Motor neuron (in vitro differentiated cells): ENCODE measurements at regions not wholly inside any gene's neighbourhood (a gene's known extent, or its start where the extent isn't known, plus 50 kb on each side); places are given as distances from the start of the nearest gene placed in this dataset.

Experiments
- ATAC-seq, 8 experiments: fragments of 200-7000 bp; cut with Tn5 transposase; replicated peaks in 6 of 8; 2 replicates each; pipeline ENCODE4 v1.8.0; 2021; ENCODE audit warnings: mild to moderate bottlenecking in 8 of 8, moderate library complexity in 8 of 8
- H3K27ac ChIP-seq, 2 donors: fragments of 250-450 bp; sonication (Bioruptor Pico); 2 replicates each; pipeline ENCODE4 v1.9.0; 2021; ENCODE audit warnings: antibody characterized with exemption in 2 of 2, mild to moderate bottlenecking in 2 of 2, moderate library complexity in 1 of 2
- H3K4me1 ChIP-seq, 2 donors: fragments of 250-450 bp; sonication (Bioruptor Pico); replicated peaks in 1 of 2; 2 replicates each; pipeline ENCODE4 v1.6.1; 2021; ENCODE audit warnings: antibody characterized with exemption in 2 of 2, mild to moderate bottlenecking in 2 of 2, moderate library complexity in 1 of 2
- H3K4me3 ChIP-seq, 5 donors: fragments of 250-450 bp; sonication (Bioruptor Pico); 2 replicates each; pipeline ENCODE4 v1.9.0; 2021; ENCODE audit warnings: antibody characterized with exemption in 5 of 5, mild to moderate bottlenecking in 5 of 5, moderate library complexity in 4 of 5
- WGBS, 10 experiments: fragments of 450-650 bp; shearing (Covaris generic); methylation state at CpG; one replicate each; pipeline ENCODE4 v1.0.0; 2022; 5-methylcytosine and 5-hydroxymethylcytosine counted together
- in situ Hi-C, 9 experiments: fragments of 400-800 bp; cut with MboI; loops; one replicate each; pipeline ENCODE4 v1.15.0; 2021; ENCODE audit warnings: low sequenced_read_pairs in 9 of 9, low pct_unique_long_range_greater_than_20kb in 2 of 9; ENCODE audit not compliant: unreplicated experiment in 9 of 9

DNA sequence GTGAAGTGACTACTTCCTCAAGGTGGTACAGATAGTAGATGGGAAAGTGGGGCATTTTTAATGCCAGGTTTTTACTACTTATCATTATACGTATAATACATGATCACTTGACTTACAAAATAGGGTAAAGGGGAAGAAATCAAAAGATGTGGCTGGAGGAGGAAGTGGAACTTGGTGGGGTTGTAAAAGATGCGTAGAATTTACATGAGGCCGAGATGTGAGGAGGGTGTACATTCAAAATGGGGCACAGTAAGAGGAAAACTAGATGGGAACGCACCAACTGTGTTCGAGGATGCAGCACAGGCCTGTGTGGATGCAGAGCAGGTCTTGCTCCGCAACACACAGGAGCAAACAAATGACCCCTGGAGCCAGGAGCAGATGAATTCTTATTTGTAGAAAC lies 403.3 kb downstream of the TXNL1 start:
- H3K27ac ChIP-seq = peak overlapping the region; percentile 4 to 73

DNA sequence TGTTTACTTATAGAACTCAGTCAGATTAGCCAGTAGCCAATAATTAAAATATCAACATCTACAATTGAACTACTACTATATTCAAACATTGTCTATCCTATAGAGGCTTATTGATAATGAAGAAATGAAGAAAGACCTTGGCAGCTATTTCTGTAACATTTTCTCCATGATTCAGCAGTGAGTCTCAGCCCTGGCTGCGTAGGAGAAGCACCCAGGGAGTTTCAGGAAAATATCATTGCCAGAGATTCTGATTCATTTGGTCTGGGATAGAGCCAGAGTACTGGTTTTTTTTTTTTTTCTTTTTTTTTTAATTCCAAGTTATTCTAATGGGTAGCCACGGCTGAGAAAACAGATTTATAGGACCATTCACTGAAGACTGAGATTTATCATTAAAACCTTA lies 404.8 kb downstream of the TXNL1 start:
- Histone ChIP-seq H3K4me3 (no peak overlapping the region), H3K27ac (no peak overlapping the region), H3K4me1 (peaks cover 18 to 19% of the 10 kb centered on the region in 2 donors)
- in situ Hi-C loops = no loop called here
- ATAC-seq = peak in 2 of 8 experiments; percentile 96 to 97
- WGBS, 10 experiments = 0 to 100% (median 80%) methylated on average over 1 to 2 of the region's 2 CpGs; no CpG with 5 or more reads in 1 of the 10 experiments

More for the DNA sequence above, 403.3 kb downstream of the TXNL1 start:
- H3K4me3 ChIP-seq = no peak overlapping the region
- H3K4me1 ChIP-seq = peaks cover 18 to 19% of the 10 kb centered on the region in 2 donors
- 8 to 100% (median 39%) methylated on average over 1 to 4 of the region's 6 CpGs; no CpG with 5 or more reads in 1 of the 10 experiments for WGBS, 10 experiments
- ATAC-seq = no peak
- in situ Hi-C loops = no loop called here

DNA sequence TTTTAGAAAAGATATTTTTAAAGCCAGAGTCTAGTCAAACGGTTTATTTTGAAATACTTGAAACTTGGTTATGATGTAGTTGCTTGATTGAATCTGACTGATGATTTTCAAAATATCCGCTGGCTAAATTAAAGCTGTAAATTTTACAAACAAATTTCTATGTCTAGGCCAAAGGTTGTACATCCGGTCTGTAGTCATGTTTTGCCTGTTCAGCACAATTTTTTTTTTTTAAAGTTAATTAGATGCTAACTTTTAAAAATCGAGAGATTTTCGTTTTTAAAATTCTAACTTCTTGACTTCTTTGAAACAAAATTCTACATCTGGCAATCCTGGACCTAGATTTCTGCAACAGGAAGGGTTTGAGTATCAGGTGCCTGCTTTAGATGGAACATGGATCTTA lies 412.4 kb downstream of the TXNL1 start:
- Histone ChIP-seq H3K4me3 (no peak overlapping the region), H3K27ac (no peak overlapping the region), H3K4me1 (peaks cover 0 to 16% of the 10 kb centered on the region in 2 donors)
- WGBS, 10 experiments = 74 to 96% (median 90%) methylated on average over 2 to 5 of the region's 5 CpGs
- no peak for ATAC-seq
- in situ Hi-C loops = no loop called here

DNA sequence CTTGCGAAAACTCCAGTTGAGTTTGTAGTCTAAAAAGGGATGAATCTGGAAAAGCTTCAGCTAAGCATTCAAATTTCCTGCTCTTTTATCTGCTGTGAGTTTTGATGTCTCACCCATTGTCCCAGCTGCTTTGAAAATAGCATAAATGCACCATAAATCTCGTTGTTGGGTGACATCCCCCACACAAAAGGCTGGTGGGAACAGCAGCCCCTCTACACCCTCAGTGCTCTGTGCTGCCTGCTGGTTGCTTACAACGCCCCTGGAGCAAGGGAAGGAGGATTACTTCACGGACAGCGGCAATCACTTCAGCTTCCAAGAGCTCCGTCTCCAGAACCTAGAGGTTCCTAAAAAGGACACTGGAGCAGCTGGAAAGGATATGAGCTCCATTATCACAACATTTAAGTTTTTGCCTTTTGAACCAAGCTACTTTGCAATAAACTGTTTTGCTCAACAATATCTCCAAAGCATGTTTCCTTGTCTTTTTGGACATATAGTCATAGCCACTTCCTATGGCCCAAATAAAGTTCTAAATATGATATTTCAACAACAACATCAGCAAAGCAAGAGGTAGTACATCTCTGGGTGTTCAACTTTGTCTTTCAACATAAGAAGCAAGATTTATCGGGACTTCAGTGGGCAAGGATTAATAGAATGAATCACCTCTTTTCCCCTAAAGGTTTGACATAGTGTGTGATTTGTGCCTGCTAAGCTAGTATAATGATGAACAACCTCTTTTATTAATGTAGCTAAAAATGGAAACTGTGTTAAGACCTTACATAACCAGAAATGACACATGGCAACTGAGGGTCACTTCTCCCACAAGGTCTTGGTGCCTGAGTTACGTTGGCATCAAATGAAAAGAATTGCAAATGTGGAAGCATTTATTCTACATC lies 413.5 kb downstream of the TXNL1 start:
- Histone ChIP-seq H3K4me3 (no peak overlapping the region), H3K4me1 (peaks cover 0 to 16% of the 10 kb centered on the region in 2 donors), H3K27ac (no peak overlapping the region)
- WGBS, 10 experiments = 0 to 93% (median 55%) methylated on average over 1 to 8 of the region's 8 CpGs; no CpG with 5 or more reads in 1 of the 10 experiments
- ATAC-seq = peak in 5 of 8 experiments; percentile 84 to 95 (median 87)
- in situ Hi-C loops = no loop called here

DNA sequence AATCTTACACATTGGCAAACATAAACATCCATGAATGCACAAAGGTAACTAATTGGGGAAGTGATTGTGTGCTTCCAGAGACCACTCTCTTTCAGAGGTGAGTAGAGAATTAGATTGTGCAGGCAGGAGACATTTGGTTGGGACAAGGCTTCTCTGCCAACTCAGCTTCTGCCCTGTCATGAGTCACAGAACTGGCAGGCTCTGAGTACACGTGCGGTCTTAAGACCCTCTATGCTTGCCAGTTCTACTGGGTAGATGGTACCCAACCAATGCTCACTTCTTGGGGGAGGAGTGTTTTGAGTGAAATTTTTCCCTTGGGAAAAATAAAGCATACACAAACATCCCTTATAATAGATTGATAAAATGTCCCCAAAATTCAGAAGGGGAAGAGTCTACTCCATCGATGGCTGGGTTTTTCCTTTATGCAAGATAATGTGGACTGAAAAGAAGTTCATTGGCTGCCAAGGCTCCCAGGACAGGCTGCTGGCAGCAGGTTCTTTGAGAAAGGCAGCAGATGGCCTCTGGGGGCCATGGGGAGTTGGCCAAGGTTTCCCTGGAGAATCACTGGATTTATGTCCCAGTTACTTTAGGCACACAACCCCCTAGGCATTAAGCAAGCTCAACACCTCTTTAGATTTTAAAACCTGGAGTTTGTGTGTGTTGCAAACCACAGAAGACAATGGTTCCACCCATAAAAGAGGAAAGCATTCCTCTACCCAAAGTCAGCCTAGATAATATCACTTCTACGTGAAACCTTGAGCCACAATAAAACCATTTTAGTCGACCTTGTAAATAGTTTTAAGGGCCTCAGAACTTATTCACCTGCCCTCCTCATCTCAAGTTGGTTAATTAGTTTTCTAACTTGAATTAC lies 417.0 kb downstream of the TXNL1 start:
- H3K4me3 ChIP-seq = no peak overlapping the region
- no peak for ATAC-seq
- no peak overlapping the region for H3K27ac ChIP-seq
- peaks cover 0 to 16% of the 10 kb centered on the region in 2 donors for H3K4me1 ChIP-seq
- WGBS, 10 experiments = 44 to 86% (median 81%) methylated on average over 1 to 5 of the region's 5 CpGs; no CpG with 5 or more reads in 2 of the 10 experiments
- in situ Hi-C loops = no loop called here

DNA sequence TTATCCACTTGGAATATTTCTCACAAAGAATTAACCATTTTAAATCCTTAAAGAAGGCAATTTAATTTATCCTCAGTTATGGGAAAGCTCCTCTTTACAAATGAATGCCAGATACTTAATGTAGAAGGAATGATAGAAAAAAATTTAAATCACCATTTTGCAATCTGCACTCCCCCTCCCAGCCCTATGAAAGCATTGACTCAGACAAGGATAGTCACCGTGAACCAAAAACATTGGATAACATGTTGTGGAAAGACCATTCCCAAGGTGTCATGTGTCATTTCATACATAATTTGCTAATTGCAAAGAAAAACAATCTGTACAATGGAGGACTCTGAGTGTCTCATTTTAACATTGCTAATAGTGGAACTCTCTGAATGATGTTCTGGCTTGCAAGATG lies 421.0 kb downstream of the TXNL1 start:
- in situ Hi-C loops = no loop called here
- WGBS, 10 experiments = 11 to 100% (median 87%) methylated on average over 1 of the region's 1 CpG; no CpG with 5 or more reads in 2 of the 10 experiments
- peak in 1 of 8 experiments; percentile 40 for ATAC-seq
- no peaks in the 10 kb centered on the region for H3K4me1 ChIP-seq
- H3K27ac ChIP-seq = no peak overlapping the region
- no peak overlapping the region for H3K4me3 ChIP-seq

DNA sequence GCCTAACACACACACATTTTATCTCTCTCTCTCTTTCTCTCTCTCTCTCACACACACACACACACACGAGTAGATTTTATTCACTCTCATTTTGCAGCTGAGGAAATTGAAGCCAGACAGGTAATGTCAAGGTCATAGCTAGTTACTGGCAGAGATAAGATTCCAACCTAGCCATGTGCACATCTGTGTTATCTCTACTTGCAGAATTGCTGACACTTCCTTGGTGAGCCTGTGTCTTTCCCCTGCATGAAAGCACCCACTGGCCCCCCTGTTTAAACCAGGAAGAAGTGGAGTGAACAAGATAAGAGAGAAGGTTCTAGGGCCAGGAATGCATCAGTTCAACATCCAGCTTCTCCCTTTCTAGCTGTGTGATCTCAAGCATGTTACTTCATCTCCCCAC lies 423.7 kb downstream of the TXNL1 start:
- peaks cover 0 to 2% of the 10 kb centered on the region in 2 donors for H3K4me1 ChIP-seq
- no peak for ATAC-seq
- H3K4me3 ChIP-seq = no peak overlapping the region
- H3K27ac ChIP-seq = no peak overlapping the region
- 40 to 86% (median 60%) methylated on average over 1 of the region's 1 CpG; no CpG with 5 or more reads in 5 of the 10 experiments for WGBS, 10 experiments
- in situ Hi-C loops = no loop called here

DNA sequence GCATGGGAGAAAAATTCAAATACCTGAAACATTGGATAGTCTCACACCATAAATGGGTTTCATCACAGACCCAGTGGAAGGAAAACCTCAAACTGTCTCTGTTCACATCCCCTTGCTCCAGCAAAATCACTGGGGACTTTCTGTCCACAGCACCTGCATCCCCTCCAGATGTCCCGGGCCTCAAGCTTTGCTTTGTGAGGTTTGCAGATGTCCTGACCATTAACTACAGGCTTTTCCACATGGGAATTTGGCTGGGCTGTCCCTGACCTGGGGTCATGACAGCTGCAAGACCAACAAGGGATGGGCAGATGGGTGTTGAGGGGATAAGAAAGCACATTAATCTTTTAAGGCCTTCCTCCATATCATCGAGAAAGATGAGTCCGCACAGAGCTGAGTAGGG lies 427.9 kb downstream of the TXNL1 start:
- WGBS, 10 experiments = 60 to 100% (median 83%) methylated on average over 1 to 3 of the region's 3 CpGs; no CpG with 5 or more reads in 1 of the 10 experiments
- Histone ChIP-seq H3K4me1 (peaks cover 0 to 2% of the 10 kb centered on the region in 2 donors), H3K4me3 (no peak overlapping the region), H3K27ac (no peak overlapping the region)
- in situ Hi-C loops = no loop called here
- ATAC-seq = no peak

DNA sequence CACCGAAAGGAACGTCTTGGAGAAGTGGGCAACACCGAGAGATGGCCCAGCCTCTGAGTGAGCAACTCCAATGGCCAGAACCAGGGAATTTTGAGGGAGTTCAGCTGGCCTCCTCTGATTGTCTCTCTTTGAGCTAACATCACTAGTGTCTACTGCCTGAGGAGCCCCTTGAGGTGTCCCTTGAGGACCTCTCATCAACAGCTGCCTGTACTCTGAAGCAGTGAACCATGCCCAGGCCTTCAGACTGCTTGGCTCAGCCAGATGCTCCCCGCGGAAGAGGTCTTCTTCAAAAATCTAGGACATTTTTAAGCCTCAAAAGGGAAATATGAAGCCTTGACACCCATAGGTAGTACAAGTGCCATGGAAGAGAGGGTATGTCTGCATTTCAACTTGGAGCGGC lies 430.4 kb downstream of the TXNL1 start:
- H3K4me3 ChIP-seq = no peak overlapping the region
- no peak for ATAC-seq
- H3K4me1 ChIP-seq = peaks cover 0 to 2% of the 10 kb centered on the region in 2 donors
- in situ Hi-C loops = no loop called here
- H3K27ac ChIP-seq = no peak overlapping the region
- 82 to 100% (median 95%) methylated on average over 2 to 5 of the region's 6 CpGs; no CpG with 5 or more reads in 3 of the 10 experiments for whole genome bisulfite sequencing, 10 experiments

DNA sequence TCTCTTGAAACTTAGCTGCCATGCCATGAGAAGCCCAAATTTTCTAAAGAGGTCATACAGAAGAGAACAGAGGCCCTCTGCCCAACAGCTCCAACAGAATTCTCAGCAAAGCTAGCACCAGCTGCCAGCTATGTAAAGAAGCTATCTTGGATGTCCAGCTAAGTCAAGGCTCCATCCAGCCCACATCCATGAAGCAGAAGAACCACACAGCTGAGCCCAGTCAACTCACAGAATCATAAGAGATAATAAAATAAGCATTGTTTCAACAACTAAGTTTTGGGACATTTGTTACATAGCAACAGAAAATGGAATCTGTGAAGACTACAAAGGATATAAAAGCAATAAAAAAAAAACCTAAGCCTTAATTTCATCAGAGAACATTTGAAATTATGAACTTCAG lies 434.3 kb downstream of the TXNL1 start:
- H3K4me1 ChIP-seq = no peaks in the 10 kb centered on the region
- no peak overlapping the region for H3K4me3 ChIP-seq
- in situ Hi-C loops = no loop called here
- no peak for ATAC-seq
- no peak overlapping the region for H3K27ac ChIP-seq

DNA sequence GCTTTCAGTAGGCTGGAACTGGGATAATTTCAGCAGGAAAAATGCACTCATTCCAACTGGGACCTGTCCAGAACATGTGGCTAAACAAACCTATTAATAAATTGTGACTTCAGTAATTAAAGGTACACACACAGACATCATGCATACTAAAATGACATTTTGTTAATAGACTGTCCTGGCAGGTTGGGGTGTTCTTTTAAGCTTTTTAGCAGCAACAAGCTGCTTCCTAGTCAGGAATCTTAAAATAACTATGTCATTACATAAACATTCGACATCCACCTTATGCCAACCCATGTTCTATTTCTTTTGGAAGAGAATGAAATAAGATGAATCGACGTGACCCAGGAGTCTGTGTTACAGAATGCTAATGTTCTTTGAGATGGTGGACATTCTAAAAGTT lies 435.7 kb downstream of the TXNL1 start:
- ATAC-seq = no peak
- in situ Hi-C loops = no loop called here
- H3K4me1 ChIP-seq = no peaks in the 10 kb centered on the region
- no peak overlapping the region for H3K4me3 ChIP-seq
- no peak overlapping the region for H3K27ac ChIP-seq
- WGBS, 10 experiments = 29 to 100% (median 96%) methylated on average over 1 to 3 of the region's 3 CpGs; no CpG with 5 or more reads in 1 of the 10 experiments

DNA sequence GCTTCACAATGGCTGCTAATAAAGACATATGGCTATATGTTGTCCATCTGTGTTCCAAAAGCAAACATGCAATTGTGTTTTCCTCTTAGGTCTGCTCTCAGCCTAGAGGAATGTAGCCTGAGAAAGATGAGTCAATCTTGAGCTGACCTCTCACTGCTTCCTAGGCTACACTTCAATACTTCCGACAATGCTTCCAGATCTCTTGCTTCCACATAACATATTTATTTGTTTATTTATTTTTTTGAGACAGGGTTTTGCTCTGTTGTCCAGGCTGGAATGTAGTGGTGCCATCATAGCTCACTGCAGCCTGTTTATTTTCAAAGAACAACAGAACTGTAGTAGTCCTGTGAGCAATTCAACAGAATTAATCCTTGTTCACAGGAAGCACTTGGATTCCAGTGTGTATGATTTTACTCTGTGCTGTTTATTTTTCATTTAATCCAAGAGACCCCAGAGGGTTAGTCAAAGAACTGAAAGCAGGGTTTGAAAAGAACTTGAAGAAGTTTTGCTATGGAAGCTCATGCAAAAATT lies 437.9 kb downstream of the TXNL1 start:
- peak in 4 of 8 experiments; percentile 12 to 76 (median 64) for ATAC-seq

More for the DNA sequence above, 437.9 kb downstream of the TXNL1 start:
- in situ Hi-C loops = no loop called here
- H3K4me1 ChIP-seq = no peaks in the 10 kb centered on the region
- H3K27ac ChIP-seq = no peak overlapping the region
- WGBS, 10 experiments = 20 to 100% (median 78%) methylated on average over 1 of the region's 1 CpG; no CpG with 5 or more reads in 2 of the 10 experiments
- no peak overlapping the region for H3K4me3 ChIP-seq
